GM21423 (cell line): ENCODE measurements at regions not wholly inside any gene's neighbourhood (a gene's known extent, or its start where the extent isn't known, plus 50 kb on each side); places are given as distances from the start of the nearest gene placed in this dataset.
"Not testable (repeated sequence)": the region's sequence is repeated elsewhere in the genome, so short reads cannot be mapped to it uniquely, and the experiment has no call there.

Source experiments
- ATAC-seq: cut with Tn5 transposase; IDR thresholded peaks from one replicate; pipeline ENCODE4 v1.9.1; 2021; ENCODE audit warnings: mild to moderate bottlenecking, moderate library complexity; ENCODE audit not compliant: unreplicated experiment

- ATAC-seq = no peak
Observed at GRCh38 chr16:9665851-9666271, 516.4 kb downstream of the GRIN2A start.

- ATAC-seq = no peak
Observed at GRCh38 chr16:9666834-9667480, 515.3 kb downstream of the GRIN2A start.

GRCh38 chr16:9670033-9670432, 512.2 kb downstream of the GRIN2A start:
- ATAC-seq = no peak

- not testable (repeated sequence) for ATAC-seq
Observed at GRCh38 chr16:9670616-9671015, 511.6 kb downstream of the GRIN2A start.

- ATAC-seq = not testable (repeated sequence)
Observed at GRCh38 chr16:9676560-9677300, 505.5 kb downstream of the GRIN2A start.

GRCh38 chr16:9677301-9677653, 505.0 kb downstream of the GRIN2A start:
- no peak for ATAC-seq

- no peak for ATAC-seq
Observed at GRCh38 chr16:9679213-9679767, 502.9 kb downstream of the GRIN2A start.

GRCh38 chr16:9680019-9680655, 502.1 kb downstream of the GRIN2A start:
- ATAC-seq = no peak

GRCh38 chr16:9680968-9681367, 501.3 kb downstream of the GRIN2A start:
- no peak for ATAC-seq

GRCh38 chr16:9681508-9681907, 500.7 kb downstream of the GRIN2A start:
- ATAC-seq = no peak

GRCh38 chr16:9682320-9682719, 499.9 kb downstream of the GRIN2A start:
- ATAC-seq = no peak

- no peak for ATAC-seq
Observed at GRCh38 chr16:9683677-9684076, 498.6 kb downstream of the GRIN2A start.

GRCh38 chr16:9687737-9688319, 494.4 kb downstream of the GRIN2A start:
- ATAC-seq = no peak

- ATAC-seq = no peak
Observed at GRCh38 chr16:9689597-9689996, 492.6 kb downstream of the GRIN2A start.

- ATAC-seq = no peak
Observed at GRCh38 chr16:9695152-9695551, 487.1 kb downstream of the GRIN2A start.
